ENCODE measurements at regions not wholly inside any gene's neighbourhood (a gene's known extent, or its start where the extent isn't known, plus 50 kb on each side); places are given as distances from the start of the nearest gene placed in this dataset.

DNA sequence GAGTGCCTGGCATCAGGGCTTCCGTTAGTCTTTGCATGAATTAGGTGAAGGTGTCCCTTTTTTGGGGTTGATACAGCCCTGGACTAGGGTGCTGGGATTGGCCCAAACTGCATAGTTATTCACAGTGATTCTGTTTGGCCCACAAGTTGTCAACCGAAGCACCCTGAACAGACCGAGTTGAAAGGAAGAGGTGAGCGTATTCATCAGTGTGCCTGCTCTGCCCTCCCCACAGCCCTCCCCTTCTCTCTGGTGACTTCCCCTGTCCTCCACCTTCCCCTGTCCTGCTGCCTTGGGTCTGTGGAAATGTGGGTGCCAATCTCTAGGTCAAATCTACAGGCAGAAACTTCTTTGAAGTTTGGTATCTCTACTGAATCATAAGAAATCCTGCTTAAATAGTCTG lies 330.5 kb downstream of the DYSF start:
- H3K27ac ChIP-seq: no peak overlapping the region
- no peak for TF ChIP-seq ZFX (IDR thresholded peaks at IDR 0.05; ENCODE audit: borderline replicate concordance)
- no peak for TF ChIP-seq CTCF (IDR thresholded peaks at IDR 0.05)

DNA sequence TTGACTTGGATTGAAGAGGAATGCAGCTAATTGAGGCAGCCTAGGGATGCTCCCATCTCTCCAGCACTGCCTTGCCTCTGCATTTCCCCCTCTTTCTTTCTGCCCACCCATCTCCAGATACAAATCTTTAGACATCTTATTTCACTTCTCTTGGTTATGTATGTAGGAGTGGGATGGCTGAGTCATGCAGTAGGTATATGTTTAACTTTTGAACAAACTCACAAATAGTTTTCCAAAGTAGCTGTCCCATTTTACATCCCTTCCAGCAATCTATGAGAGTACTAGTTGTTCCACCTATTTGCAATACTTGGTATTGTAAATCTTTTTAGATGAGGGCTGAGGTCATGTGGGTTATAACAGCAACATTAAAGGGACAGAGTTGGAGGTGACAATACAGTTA lies 329.9 kb downstream of the DYSF start:
- no peak overlapping the region for H3K27ac ChIP-seq
- no peak for TF ChIP-seq ZFX (IDR thresholded peaks at IDR 0.05; ENCODE audit: borderline replicate concordance)
- TF ChIP-seq CTCF (IDR thresholded peaks at IDR 0.05): no peak

DNA sequence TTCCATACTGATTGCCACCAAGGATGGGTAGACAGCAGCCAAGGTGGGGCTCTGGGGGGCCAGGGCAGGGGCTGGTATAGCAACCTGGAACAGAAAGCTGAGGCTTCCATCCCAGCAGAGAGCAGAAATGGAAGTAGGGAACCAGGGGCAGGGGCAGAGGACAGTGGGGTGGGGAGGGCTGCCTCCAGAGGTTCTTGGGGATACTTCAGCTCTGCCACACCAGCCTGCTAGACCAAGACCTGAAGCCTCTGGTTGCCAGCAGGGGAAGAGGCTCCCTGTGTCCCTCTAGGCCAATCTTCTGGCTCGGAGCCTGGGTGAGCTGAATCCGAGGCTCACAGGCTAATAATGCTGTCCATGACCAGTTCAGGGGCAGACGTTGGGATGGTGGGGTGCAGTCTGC lies 329.0 kb downstream of the DYSF start:
- no peak overlapping the region for H3K27ac ChIP-seq
- TF ChIP-seq CTCF (IDR thresholded peaks at IDR 0.05): no peak
- no peak for TF ChIP-seq ZFX (IDR thresholded peaks at IDR 0.05; ENCODE audit: borderline replicate concordance)

DNA sequence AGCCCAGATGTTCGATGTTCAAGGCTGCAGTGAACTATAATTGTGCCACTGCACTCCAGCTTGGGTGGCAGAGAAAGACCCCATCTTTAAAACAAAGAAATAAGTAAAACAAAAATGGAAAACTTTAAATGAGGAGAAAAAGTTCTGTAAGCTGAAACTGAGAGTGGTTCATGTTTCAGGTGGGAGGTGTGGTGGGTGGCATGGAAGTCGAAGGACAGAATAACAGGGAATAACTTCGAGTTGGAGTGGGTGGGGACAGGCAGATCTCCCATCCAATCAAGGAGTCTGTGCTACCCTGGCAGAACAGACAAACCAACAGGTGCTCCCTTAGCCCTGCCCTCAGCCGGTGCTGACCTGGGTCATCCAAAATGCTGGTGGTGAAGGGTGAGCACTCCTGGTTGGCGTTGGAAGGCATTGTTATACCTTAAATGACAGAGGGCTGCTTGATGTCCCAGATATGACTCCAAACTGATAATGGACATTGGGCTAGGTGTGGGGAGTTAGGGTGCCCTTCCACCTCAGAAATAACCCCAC lies 328.4 kb downstream of the DYSF start:
- H3K27ac ChIP-seq: no peak overlapping the region
- no peak for TF ChIP-seq CTCF (IDR thresholded peaks at IDR 0.05)
- TF ChIP-seq ZFX (IDR thresholded peaks at IDR 0.05; ENCODE audit: borderline replicate concordance): no peak

- H3K27ac ChIP-seq: no peak overlapping the region
- TF ChIP-seq CTCF (IDR thresholded peaks at IDR 0.05) (no peak), ZFX (IDR thresholded peaks at IDR 0.05; ENCODE audit: borderline replicate concordance) (no peak)
Observed at GRCh38 chr2:71780162-71780561, 326.8 kb downstream of the DYSF start.

GRCh38 chr2:71779774-71780105 lies 326.4 kb downstream of the DYSF start:
- no peak for TF ChIP-seq ZFX (IDR thresholded peaks at IDR 0.05; ENCODE audit: borderline replicate concordance)
- no peak for TF ChIP-seq CTCF (IDR thresholded peaks at IDR 0.05)
- no peak overlapping the region for H3K27ac ChIP-seq

- H3K27ac ChIP-seq: no peak overlapping the region
- TF ChIP-seq ZFX (IDR thresholded peaks at IDR 0.05; ENCODE audit: borderline replicate concordance) (no peak), CTCF (IDR thresholded peaks at IDR 0.05) (no peak)
Observed at GRCh38 chr2:71778936-71779773, 325.8 kb downstream of the DYSF start.
